GM19238 (cell line): ENCODE measurements at regions not wholly inside any gene's neighbourhood (a gene's known extent, or its start where the extent isn't known, plus 50 kb on each side); places are given as distances from the start of the nearest gene placed in this dataset.
"Not testable (repeated sequence)": the region's sequence is repeated elsewhere in the genome, so short reads cannot be mapped to it uniquely, and the experiment has no call there.

Experiments
- DNase-seq: peaks from one replicate; pipeline ENCODE4 v3.0.0; 2011; ENCODE audit warnings: low spot score; ENCODE audit not compliant: insufficient read length

- no peak for DNase-seq
Observed at GRCh38 chr2:17136877-17137276, 381.4 kb downstream of the RAD51AP2 start.

DNA sequence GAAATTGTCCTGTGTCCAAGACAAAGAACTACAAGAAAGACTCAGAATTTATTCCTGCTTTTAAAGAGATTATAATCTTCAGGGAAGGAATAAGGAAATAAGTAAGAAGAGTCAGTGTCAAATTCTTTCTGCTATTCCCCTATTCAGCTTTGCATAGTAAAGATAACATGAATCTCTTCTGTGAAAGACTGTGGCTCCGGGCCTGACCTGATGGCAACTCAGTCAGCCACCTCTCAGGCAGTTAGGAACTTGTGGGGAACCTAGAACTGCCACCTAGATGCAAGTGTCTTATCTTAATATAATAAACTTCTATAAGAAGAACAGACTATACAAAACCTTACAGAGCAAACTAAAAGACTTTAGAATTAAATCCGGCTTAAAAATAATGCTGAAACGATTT is 382.0 kb downstream of the RAD51AP2 start:
- DNase-seq, result no peak

DNA sequence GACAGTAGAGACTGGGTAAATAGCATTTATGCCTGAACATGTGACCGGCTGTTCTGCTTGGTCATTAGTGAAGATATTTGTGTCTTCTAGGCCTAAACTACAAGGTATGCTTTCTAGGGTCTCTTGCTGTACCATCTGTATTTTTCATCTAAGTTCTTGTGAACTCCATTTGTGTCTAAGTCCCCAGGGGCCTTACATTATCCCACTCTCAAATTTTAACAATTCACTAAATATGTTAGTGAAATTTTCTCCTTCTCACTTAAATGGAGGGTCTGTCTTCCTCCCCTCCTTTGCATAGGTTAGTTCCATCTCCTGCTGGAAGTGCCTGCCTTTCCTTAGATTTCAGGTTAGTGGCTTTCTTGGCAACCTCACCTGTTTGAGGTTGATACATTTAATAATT is 382.6 kb downstream of the RAD51AP2 start:
- no peak for DNase-seq

- DNase-seq, result no peak
Observed at GRCh38 chr2:17133052-17133671, 385.1 kb downstream of the RAD51AP2 start.

- DNase-seq, result not testable (repeated sequence)
Observed at GRCh38 chr2:17130627-17131026, 387.6 kb downstream of the RAD51AP2 start.

- DNase-seq, result no peak
Observed at GRCh38 chr2:17125989-17126620, 392.1 kb downstream of the RAD51AP2 start.

DNA sequence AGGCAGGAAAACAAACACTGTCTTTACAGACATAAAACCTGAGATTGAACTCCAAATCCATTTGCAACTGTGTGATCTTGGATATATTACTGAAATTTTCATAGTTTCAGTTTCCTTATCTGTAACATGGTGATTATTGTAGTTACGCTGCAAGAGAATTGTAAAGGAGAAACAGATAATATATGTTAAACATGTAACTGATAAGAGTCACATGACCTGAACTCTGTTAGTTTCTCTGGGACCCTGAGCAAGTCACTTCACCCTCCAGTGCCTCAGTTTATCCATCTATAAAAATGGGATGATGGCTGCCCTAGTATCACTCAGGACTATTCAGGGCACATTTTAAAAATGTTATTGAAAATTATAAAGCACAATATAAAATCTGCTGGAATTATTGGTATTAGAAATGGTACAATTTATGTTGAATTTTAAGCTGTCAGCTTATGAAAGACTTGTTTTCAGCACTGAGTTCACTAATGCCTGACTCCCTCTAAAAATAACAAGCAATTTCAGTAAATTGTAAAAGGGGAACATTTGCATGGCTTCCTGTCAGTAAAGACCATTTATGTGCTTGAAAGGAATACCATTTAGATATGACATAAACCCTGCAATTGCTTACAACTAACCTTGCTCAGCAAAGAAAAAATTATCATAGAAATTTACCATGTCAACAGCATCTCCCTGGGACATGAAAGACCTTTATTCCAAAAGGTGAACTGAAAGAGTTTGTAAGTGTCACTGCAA is 393.5 kb downstream of the RAD51AP2 start:
- no peak for DNase-seq

DNA sequence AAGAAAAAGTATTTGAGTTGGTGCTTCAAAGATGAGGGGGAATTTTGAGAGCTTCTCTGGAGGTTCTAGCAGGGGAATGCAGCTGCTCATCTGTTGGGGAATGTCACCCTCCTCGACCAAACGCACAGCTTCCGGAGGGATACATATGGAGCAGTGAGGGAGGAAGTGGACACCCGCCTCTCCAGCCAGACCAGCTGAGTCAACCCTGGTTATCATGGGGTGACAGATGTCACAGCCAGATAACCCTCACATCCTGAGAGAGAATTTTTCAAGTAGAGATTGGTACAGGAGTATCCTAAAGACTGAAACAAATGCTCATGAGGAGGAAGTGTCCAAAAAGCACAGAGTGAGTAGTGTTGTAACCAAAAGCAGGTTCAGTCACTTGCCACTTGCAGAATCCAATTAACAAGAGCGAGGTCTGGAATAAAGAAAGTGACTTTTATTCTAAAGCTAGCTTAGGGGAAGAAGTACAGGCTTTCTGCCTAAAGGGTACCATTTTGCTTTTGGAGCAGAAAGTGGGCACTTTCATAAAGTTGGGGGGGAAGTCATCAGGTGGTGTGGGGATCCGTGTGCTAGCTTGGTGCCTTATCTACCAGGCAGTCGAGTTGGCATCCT is 395.2 kb downstream of the RAD51AP2 start:
- no peak for DNase-seq

GRCh38 chr2:17115466-17115865 is 402.8 kb downstream of the RAD51AP2 start:
- no peak for DNase-seq

DNA sequence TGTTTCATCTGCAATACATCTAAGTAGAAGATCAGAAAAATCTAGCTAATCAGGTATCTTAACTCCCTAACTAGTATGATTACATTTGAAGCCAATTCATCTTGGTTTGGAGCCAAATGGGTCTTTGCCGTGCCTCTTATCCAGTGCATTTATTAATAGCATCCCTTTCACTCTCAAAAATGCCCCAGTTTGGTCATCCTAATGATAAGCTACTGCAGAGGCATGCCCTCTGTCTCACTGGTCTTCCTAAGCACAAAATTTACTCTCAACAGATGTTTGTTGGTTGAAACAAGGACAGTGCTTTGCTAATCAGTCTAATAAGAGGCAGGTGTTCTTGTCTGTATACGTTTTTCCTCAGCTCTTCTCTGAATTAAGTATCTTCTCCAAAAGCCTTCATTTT is 403.2 kb downstream of the RAD51AP2 start:
- DNase-seq, result no peak

- no peak for DNase-seq
Observed at GRCh38 chr2:17107871-17108270, 410.4 kb downstream of the RAD51AP2 start.

DNA sequence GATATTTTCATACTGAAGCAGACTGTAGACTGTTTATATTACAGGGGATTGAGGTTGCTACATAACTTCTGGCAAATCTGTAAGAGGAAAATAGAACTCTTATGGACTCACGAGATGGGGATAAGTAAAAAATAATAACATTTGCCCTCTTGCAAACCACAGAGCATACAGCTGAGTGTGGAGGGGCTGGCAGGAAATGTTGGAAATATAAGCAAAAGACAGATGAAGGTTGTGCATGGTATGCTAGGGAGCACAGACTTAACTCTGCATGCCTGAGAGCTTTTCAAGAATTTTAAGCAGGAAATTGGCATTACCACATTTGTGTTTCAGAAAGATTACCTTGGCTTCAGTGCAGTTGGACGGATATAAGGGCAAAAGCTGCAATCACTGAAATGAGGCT is 411.1 kb downstream of the RAD51AP2 start:
- no peak for DNase-seq

DNA sequence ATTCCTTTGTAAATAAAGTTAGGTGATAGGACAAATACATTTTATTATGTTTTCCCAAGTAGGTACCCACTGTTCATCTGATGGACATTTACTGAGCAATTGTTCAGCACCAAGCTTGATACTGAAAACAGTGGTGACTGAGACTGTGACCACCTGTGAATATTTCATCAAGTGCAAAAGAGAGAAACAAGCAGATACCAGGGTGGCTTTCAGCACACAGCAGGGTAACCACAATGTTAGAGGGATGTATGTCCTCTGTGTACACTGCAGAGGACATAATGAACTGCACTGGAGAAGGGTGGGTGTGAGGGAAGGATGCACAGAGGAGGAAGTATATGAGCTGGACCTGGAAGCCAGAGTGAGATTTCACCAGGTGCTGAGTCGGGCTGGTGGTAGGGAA is 411.8 kb downstream of the RAD51AP2 start:
- no peak for DNase-seq

- DNase-seq, result no peak
Observed at GRCh38 chr2:17104454-17104853, 413.8 kb downstream of the RAD51AP2 start.

DNA sequence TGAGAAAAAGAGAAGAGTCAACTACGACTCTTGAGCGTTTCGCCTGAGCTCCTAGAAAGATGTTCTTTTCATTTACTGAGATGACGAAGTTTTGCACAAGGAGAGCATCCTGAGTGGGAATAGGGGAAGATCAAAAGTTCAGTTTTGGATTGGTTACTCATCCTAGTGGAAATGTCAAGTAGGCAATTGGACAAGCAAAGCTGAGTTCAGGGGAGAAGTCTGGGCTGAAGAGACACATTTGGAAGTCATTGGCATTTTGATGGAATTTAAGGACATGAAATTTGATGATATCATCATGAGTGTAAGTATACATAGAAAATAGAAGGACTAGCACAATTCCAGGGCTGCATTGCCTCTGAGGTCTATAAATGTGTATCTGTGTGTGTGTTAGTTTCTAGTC is 416.6 kb downstream of the RAD51AP2 start:
- DNase-seq, result no peak

- no peak for DNase-seq
Observed at GRCh38 chr2:17101091-17101490, 417.1 kb downstream of the RAD51AP2 start.

GRCh38 chr2:17095340-17095739 is 422.9 kb downstream of the RAD51AP2 start:
- no peak for DNase-seq

DNA sequence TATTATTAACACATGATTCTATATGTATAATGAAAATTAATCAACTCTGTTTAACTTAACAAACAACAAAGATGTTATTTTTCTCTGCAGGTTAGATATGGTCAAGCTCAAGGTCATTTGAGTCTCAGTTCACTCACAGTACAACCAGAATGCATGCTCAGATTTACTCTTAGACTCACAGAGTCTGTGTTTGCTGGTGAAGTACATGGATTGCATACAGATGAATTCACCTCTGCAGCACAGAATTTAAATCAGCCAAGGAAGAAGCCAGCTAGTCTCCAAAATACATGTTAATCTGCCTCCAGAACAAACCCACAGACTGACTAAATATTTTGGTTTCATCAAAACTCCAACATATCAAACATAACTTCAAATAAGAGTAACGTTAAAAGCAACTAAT is 424.5 kb downstream of the RAD51AP2 start:
- DNase-seq, result no peak

DNA sequence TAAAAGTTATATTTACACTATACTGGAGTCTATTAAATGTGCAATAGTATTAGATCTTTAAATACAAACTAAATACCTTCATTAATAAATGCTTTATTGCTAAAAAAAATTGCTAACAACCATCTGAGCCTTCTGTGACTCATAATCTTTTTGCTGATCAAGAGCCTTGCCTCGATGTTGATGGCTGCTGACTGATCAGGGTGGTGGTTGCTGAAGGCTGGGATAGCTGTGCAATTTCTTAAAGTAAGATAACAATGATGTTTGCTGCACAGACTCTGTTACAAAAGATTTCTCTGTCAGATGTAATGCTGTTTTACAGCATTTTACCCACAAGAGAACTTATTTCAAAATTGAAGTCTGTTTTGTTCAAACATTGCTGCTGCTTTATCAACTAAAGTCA is 421.4 kb upstream of the CYRIA start:
- DNase-seq, result no peak

GRCh38 chr2:17085546-17086202 is 420.0 kb upstream of the CYRIA start:
- no peak for DNase-seq

- DNase-seq, result no peak
Observed at GRCh38 chr2:17084877-17085276, 419.2 kb upstream of the CYRIA start.

- no peak for DNase-seq
Observed at GRCh38 chr2:17083902-17084301, 418.3 kb upstream of the CYRIA start.
